SK-N-SH (cell line): ENCODE measurements at regions not wholly inside any gene's neighbourhood (a gene's known extent, or its start where the extent isn't known, plus 50 kb on each side); places are given as distances from the start of the nearest gene placed in this dataset.

Experiments
- CTCF ChIP-seq: fragments of 200-600 bp; sonication (generic); IDR thresholded peaks from 2 replicates; pipeline ENCODE4 v1.6.1; 2017; ENCODE audit warnings: antibody characterized with exemption, mild to moderate bottlenecking, moderate library complexity
- EP300 ChIP-seq, 2 experiments: IDR thresholded peaks; 2 replicates each; pipeline versions ENCODE4 v1.4.0 to v1.6.1; 2012; ENCODE audit warnings: borderline replicate concordance in 1 of 2, low read depth in 1 of 2, low read length in 1 of 2
- GABPA ChIP-seq: IDR thresholded peaks from 2 replicates; pipeline ENCODE4 v1.4.0; 2012; ENCODE audit warnings: low read depth, mild to moderate bottlenecking
- GATA2 ChIP-seq: sonication (generic); formaldehyde crosslinking; IDR thresholded peaks from 2 replicates; pipeline ENCODE4 v1.5.0; 2020; ENCODE audit warnings: mild to moderate bottlenecking, missing genetic modification reagents
- POLR2AphosphoS5 ChIP-seq: IDR thresholded peaks from 2 replicates; pipeline ENCODE4 v1.6.1; 2012; ENCODE audit warnings: low read depth, low read length
- RAD21 ChIP-seq: IDR thresholded peaks from 2 replicates; pipeline ENCODE4 v1.6.1; 2012; ENCODE audit warnings: mild to moderate bottlenecking, low read length
- RXRA ChIP-seq: IDR thresholded peaks from 2 replicates; pipeline ENCODE4 v1.4.0; 2012; ENCODE audit warnings: low read depth, mild to moderate bottlenecking, borderline replicate concordance
- SIN3A ChIP-seq: IDR thresholded peaks from 2 replicates; pipeline ENCODE4 v1.6.1; 2012; ENCODE audit warnings: low read depth, mild to moderate bottlenecking, low read length, moderate library complexity, borderline replicate concordance
- TAF1 ChIP-seq: IDR thresholded peaks from 2 replicates; pipeline ENCODE4 v1.6.1; 2012; ENCODE audit warnings: low read depth, mild to moderate bottlenecking, low read length, moderate library complexity, borderline replicate concordance
- TCF12 ChIP-seq: IDR thresholded peaks from 2 replicates; pipeline ENCODE4 v1.4.0; 2012
- USF1 ChIP-seq: IDR thresholded peaks from 2 replicates; pipeline ENCODE4 v1.4.0; 2012; ENCODE audit warnings: low read depth, borderline replicate concordance

DNA sequence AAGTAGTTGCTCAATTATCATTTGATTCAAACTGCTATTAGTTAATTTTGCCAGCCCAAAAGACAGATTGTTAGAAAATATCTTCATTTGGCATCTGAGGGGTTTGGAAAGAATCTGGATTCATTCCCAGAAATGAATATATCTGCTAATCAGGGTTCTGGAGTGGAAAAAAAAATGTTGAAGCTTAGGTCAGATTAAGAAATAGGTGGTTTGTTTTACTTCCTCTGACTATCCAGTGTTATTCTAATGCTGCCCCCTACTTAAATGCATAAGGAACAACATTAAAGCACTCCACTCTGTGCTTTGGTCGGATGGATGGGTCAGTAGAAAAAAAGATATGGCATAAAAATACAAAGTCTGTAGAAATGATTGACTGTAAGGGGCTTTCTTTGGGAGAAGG lies 89.0 kb downstream of the LUZP4 start:
- TF ChIP-seq CTCF (no peak), EP300 (IDR thresholded peaks at IDR 0.05; ENCODE audit: borderline replicate concordance in 1 of 2, low read depth in 1 of 2, low read length in 1 of 2) (0 out of 4 replicates have a peak, but pooled peaks of 1 of the 2 experiments have one; percentile 8), RXRA (no peak), TAF1 (no peak), USF1 (no peak), POLR2AphosphoS5 (no peak), SIN3A (no peak), RAD21 (no peak), TCF12 (peak; percentile 40), GATA2 (no peak), GABPA (no peak)
